Right lobe of liver (tissue), 6 donors: ENCODE measurements at regions not wholly inside any gene's neighbourhood (a gene's known extent, or its start where the extent isn't known, plus 50 kb on each side); places are given as distances from the start of the nearest gene placed in this dataset.

Experiments
- ATAC-seq, 4 donors: fragments of 200-7000 bp; cut with Tn5 transposase; one replicate each; pipeline ENCODE4 v1.9.1; 2020; ENCODE audit warnings: mild to moderate bottlenecking in 4 of 4, moderate library complexity in 4 of 4
- DNase-seq, 3 donors: peaks; one replicate each; pipeline ENCODE4 v3.0.0-alpha.2; 2020
- H3K27ac ChIP-seq, 3 donors: fragments of 200-600 bp; one replicate each; pipeline ENCODE4 v1.8.0; 2022
- H3K27me3 ChIP-seq, 2 donors: fragments of 200-600 bp; one replicate each; pipeline ENCODE4 v1.8.0; 2022
- H3K36me3 ChIP-seq, 4 donors: fragments of 200-600 bp; sonication (generic) in 1 of 4; one replicate each; pipeline versions ENCODE4 v1.5.1 to v1.8.0; 2017 to 2022; ENCODE audit warnings: control low read depth in 1 of 4
- H3K4me1 ChIP-seq, 4 donors: fragments of 200-600 bp; sonication (generic) in 1 of 4; one replicate each; pipeline versions ENCODE4 v1.5.1 to v1.8.0; 2017 to 2022; ENCODE audit warnings: control low read depth in 1 of 4
- H3K4me3 ChIP-seq, 3 donors: fragments of 200-600 bp; one replicate each; pipeline ENCODE4 v1.8.0; 2022
- H3K9me3 ChIP-seq, 4 donors: fragments of 200-600 bp; sonication (generic) in 1 of 4; one replicate each; pipeline versions ENCODE4 v1.5.1 to v1.8.0; 2017 to 2022; ENCODE audit warnings: control low read depth in 1 of 4
- CTCF ChIP-seq, 4 donors: fragments of 200-600 bp in 3 of 4; fragments of 450-650 bp in 1 of 4; IDR thresholded peaks; one replicate each; pipeline versions ENCODE4 v1.5.1 to v1.8.0; 2016 to 2022; ENCODE audit warnings: antibody characterized with exemption in 4 of 4, mild to moderate bottlenecking in 2 of 4
- POLR2A ChIP-seq: fragments of 450-650 bp; IDR thresholded peaks from one replicate; pipeline ENCODE4 v1.6.1; 2017; ENCODE audit warnings: antibody characterized with exemption, mild to moderate bottlenecking
- WGBS: methylation state at CpG from one replicate; pipeline ENCODE4 v1.1.6; 2018; ENCODE audit warnings: low coverage, low lambda C conversion rate; ENCODE audit not compliant: insufficient coverage; ENCODE audit errors: missing lambda C conversion rate; 5-methylcytosine and 5-hydroxymethylcytosine counted together
- intact Hi-C, 2 donors: fragments of 100-400 bp; cut with DNase I; formaldehyde crosslinking; loops; one replicate each; pipeline versions ENCODE4 v1.11.2 to v1.14.1; 2022
- donor health status: DM: no; HTN: yes; CAD: no.
- donor health status: DM: no; HTN: no; CAD: no.
- donor health status: DM: no; HTN: no; CAD: no.
- donor health status: DM: no; HTN: yes; CAD: no.
- donor health status: DM: no; HTN: yes; CAD: no.

GRCh38 chr2:222058819-222059445, 239.9 kb downstream of the PAX3 start:
- intact Hi-C loops = no loop called here
- ATAC-seq = no peak
- H3K27me3 ChIP-seq = no peaks in the 10 kb centered on the region

DNA sequence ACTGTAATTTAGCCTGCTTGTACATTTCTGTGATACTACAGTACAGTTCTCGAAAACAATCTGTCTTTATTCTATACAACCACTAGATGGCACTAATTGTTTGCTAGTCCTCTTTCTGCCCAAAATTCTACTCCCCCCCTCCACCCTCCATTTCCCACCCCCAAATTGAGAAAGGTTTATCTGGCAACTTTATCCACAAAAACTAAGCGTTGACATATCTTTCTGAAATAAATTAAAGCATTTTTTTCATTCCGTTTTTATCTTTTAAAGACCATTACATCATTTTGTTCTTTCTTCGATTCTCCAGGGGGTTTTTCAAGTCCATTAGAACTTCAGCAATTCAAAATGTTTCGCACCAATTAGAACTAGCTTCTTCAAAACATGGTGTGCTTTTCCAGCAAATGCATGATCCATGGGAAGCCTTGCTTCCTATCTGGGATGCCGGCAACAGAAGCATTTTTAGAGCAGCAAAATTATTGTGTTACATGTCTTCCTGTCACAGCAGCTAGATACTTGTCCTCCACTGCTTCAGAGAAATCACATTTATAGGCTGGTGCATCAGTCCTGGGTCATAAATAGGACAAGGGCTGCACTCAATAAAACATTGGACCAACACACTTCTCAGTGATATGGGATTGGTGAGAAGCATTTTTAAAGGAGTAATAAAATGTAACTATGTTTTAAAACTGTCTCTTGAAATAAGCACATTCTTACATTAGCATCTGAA, 241.3 kb downstream of the PAX3 start:
- no peaks in the 10 kb centered on the region for H3K27me3 ChIP-seq
- H3K4me1 ChIP-seq = no peaks in the 10 kb centered on the region
- ATAC-seq (peak in 3 of 4 donors; percentile 50 to 55 (median 51)), DNase-seq (no peak)
- H3K36me3 ChIP-seq = no peaks in the 10 kb centered on the region
- intact Hi-C loops = no loop called here
- no peak for TF ChIP-seq POLR2A
- TF ChIP-seq CTCF (IDR thresholded peaks at IDR 0.05) = peak; percentile 29 to 69 (median 60)
- 20% methylated on average over 6 of the region's 6 CpGs for WGBS
- H3K9me3 ChIP-seq = no peaks in the 10 kb centered on the region
- no peak overlapping the region for H3K4me3 ChIP-seq
- H3K27ac ChIP-seq = no peak overlapping the region

More at GRCh38 chr2:222058819-222059445, 239.9 kb downstream of the PAX3 start:
- H3K4me1 ChIP-seq = no peaks in the 10 kb centered on the region
- TF ChIP-seq POLR2A (no peak), CTCF (IDR thresholded peaks at IDR 0.05) (no peak)
- 48% methylated on average over 2 of the region's 2 CpGs for WGBS
- no peaks in the 10 kb centered on the region for H3K9me3 ChIP-seq
- DNase-seq = no peak
- no peaks in the 10 kb centered on the region for H3K36me3 ChIP-seq
- no peak overlapping the region for H3K27ac ChIP-seq
- no peak overlapping the region for H3K4me3 ChIP-seq

DNA sequence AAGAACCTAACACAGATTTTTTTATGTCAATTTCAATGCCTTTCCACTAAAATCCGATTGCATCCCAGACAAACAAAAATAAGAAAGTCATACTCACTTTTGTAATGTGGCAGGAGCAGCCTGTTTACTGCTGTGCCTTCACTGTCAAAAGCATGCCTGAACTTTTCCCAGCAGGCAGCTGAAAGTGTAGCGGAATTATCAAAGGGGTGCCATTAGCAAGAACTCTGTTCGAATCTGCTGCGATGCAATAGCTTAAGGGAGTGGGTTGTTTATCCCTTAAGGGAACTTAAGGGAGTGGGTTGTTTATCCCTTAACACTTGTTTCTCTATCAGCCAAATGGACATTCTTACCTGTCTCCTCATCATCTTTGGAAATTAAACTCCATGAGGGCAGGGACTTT, 243.5 kb downstream of the PAX3 start:
- H3K27me3 ChIP-seq = no peaks in the 10 kb centered on the region
- DNase-seq = no peak

DNA sequence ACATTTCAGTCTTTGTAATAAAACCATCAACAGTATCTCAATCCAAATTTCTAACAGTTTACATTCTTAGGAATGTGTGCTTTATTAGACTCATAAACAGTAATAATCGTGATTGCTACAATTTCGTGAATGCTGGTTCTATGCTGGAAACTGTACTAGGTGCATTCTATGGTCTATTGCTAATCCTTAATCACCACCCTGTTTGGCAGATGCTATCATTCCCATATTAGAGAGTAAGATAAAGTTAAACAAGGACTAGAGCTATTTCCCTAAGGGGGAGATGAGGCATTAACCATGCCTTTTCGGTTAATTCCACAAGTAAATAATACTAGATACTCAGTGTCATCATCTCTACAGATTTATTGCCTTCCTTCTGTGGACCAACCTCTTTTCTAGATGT, 244.0 kb downstream of the PAX3 start:
- 41% methylated on average over 3 of the region's 3 CpGs for WGBS
- no peaks in the 10 kb centered on the region for H3K27me3 ChIP-seq
- intact Hi-C loops = no loop called here

More for the DNA sequence above, 243.5 kb downstream of the PAX3 start:
- intact Hi-C loops = no loop called here
- ATAC-seq = no peak
- Histone ChIP-seq H3K4me1 (no peaks in the 10 kb centered on the region), H3K27ac (no peak overlapping the region), H3K9me3 (no peaks in the 10 kb centered on the region), H3K36me3 (no peaks in the 10 kb centered on the region), H3K4me3 (no peak overlapping the region)
- 5% methylated on average over 4 of the region's 4 CpGs for WGBS
- TF ChIP-seq CTCF (IDR thresholded peaks at IDR 0.05) = no peak

More for the DNA sequence above, 244.0 kb downstream of the PAX3 start:
- DNase-seq = no peak
- H3K9me3 ChIP-seq = no peaks in the 10 kb centered on the region
- H3K4me1 ChIP-seq = no peaks in the 10 kb centered on the region
- no peaks in the 10 kb centered on the region for H3K36me3 ChIP-seq
- no peak overlapping the region for H3K4me3 ChIP-seq
- no peak overlapping the region for H3K27ac ChIP-seq
- TF ChIP-seq POLR2A (no peak), CTCF (IDR thresholded peaks at IDR 0.05) (no peak)
- ATAC-seq = no peak
